Liver (tissue), 3 donors: ENCODE measurements at regions not wholly inside any gene's neighbourhood (a gene's known extent, or its start where the extent isn't known, plus 50 kb on each side); places are given as distances from the start of the nearest gene placed in this dataset.

Experiments used
- JUND ChIP-seq, 2 donors: IDR thresholded peaks; 2 replicates each; pipeline ENCODE4 v1.6.1; 2016; ENCODE audit warnings: antibody characterized with exemption in 2 of 2
- MAX ChIP-seq: IDR thresholded peaks from 2 replicates; pipeline ENCODE4 v1.6.1; 2016; ENCODE audit warnings: antibody characterized with exemption
- RAD21 ChIP-seq, 2 donors: IDR thresholded peaks; 2 replicates each; pipeline ENCODE4 v1.6.1; 2016; ENCODE audit warnings: antibody characterized with exemption in 2 of 2, mild to moderate bottlenecking in 2 of 2
- REST ChIP-seq: IDR thresholded peaks from 2 replicates; pipeline ENCODE4 v1.6.1; 2016; ENCODE audit warnings: antibody characterized with exemption, mild to moderate bottlenecking
- SP1 ChIP-seq: IDR thresholded peaks from 2 replicates; pipeline ENCODE4 v1.6.1; 2018; ENCODE audit warnings: antibody characterized with exemption, mild to moderate bottlenecking
- YY1 ChIP-seq: IDR thresholded peaks from 2 replicates; pipeline ENCODE4 v1.6.1; 2016; ENCODE audit warnings: antibody characterized with exemption, mild to moderate bottlenecking
- TF ChIP-seq, protein P1 (sequence below): fragments of 150-350 bp; IDR thresholded peaks from 2 replicates; pipeline ENCODE4 v1.5.1; 2017; ENCODE audit warnings: improper control_type of control experiment, low read depth, low read length; ENCODE audit not compliant: missing input control
- TF ChIP-seq, protein P2 (sequence below): IDR thresholded peaks from 2 replicates; pipeline ENCODE4 v1.6.1; 2016; ENCODE audit warnings: antibody characterized with exemption
- donor health status: healthy.
- donor health status: healthy.

DNA sequence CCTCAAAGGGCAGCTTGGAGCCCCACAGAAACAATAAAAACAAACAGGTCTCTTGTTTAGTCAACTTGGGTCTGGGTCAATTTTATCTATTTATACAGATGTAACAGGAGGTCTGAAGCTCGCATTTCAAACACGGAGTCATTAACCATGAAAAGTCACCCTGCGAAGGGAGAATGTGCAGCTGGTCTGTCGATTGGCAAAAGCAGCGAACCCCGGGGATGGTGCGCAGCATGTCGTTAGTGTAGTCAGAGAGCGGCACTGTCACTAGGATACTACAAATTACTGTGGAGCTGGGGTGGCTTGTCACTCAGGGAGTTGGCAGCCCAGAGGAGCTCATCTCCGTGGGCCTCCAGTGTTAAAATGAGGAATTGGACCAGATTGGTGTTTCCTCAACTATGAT is 190.4 kb upstream of the ARG1 start:
- no peak for TF ChIP-seq RAD21 (IDR thresholded peaks at IDR 0.05)
- TF ChIP-seq, protein P1, sequence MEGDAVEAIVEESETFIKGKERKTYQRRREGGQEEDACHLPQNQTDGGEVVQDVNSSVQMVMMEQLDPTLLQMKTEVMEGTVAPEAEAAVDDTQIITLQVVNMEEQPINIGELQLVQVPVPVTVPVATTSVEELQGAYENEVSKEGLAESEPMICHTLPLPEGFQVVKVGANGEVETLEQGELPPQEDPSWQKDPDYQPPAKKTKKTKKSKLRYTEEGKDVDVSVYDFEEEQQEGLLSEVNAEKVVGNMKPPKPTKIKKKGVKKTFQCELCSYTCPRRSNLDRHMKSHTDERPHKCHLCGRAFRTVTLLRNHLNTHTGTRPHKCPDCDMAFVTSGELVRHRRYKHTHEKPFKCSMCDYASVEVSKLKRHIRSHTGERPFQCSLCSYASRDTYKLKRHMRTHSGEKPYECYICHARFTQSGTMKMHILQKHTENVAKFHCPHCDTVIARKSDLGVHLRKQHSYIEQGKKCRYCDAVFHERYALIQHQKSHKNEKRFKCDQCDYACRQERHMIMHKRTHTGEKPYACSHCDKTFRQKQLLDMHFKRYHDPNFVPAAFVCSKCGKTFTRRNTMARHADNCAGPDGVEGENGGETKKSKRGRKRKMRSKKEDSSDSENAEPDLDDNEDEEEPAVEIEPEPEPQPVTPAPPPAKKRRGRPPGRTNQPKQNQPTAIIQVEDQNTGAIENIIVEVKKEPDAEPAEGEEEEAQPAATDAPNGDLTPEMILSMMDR: no peak
- TF ChIP-seq, protein P2, sequence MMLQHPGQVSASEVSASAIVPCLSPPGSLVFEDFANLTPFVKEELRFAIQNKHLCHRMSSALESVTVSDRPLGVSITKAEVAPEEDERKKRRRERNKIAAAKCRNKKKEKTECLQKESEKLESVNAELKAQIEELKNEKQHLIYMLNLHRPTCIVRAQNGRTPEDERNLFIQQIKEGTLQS: no peak
- no peak for TF ChIP-seq YY1
- no peak for TF ChIP-seq SP1
- TF ChIP-seq REST: no peak
- no peak for TF ChIP-seq MAX
- no peak for TF ChIP-seq JUND (IDR thresholded peaks at IDR 0.05)
